ENCODE measurements at regions not wholly inside any gene's neighbourhood (a gene's known extent, or its start where the extent isn't known, plus 50 kb on each side); places are given as distances from the start of the nearest gene placed in this dataset.

DNA sequence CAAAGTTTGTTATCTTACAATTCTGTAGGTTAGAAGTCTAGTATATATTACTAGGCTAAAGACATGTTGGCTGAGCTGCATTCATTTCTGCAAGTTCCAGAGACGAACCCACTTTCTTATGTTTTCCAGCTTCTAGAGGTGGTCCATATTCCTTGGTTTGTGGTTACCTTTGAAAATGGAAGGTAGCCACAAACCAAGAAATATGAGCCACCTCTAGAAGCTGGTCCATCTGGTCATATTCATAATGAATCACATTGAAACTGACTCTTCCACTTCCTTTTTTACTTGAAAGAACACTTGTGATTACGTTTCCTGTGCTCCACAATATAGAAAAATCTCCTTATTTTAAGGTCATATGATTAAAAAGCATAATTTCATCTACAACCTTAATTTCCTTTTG is 943.0 kb upstream of the PCDH9 start:
- ChIA-PET CTCF (no interaction called here), POLR2A (no interaction called here)
- TF ChIP-seq CTCF (IDR thresholded peaks at IDR 0.05; ENCODE audit: control extremely low read depth, extremely low read depth, low read depth, missing control alignments), result no peak

DNA sequence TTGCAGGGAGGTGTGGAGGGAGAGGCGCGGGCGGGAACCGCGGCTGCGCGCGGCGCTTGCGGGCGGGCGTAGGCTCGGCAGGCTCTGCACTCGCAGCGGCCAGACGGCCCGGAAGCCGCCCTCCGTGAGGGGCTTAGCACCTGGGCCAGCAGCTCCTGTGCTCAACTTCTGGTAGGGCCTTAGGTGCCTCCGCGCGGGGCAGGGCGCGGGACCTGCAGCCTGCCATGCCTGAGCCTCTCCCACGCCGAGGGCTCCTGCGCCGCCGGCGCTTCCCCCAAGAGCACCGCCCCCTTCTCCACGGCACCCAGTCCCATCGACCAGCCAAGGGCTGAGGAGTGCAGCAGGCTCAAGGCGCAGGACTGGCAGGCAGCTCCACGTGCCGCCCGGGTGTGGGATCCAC is 940.8 kb upstream of the PCDH9 start:
- no peak for DNase-seq (ENCODE audit: extremely low spot score)
- CTCF ChIA-PET, result no interaction called here
- POLR2A ChIA-PET, result no interaction called here
- no peak for TF ChIP-seq CTCF (IDR thresholded peaks at IDR 0.05; ENCODE audit: control extremely low read depth, extremely low read depth, low read depth, missing control alignments)

More for the DNA sequence above, 943.0 kb upstream of the PCDH9 start:
- DNase-seq (ENCODE audit: extremely low spot score), result no peak

DNA sequence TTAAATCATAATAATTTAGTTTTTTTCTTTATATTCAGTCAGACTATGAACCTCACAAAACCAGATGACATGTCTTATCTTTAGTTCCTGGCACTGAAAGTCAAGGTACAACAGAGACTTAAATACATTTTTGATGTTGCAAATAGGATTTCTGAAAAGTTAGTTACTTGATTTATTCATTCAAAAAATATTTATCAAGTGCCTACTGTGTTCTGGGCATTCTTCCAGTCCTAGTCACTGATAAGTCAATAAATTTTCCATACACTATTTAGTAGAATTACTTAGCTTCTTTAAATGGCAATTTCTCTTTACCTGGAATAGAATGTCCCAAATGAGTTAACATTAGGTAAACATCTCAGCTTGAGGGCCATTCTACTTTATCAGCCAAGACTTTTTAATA is 938.3 kb upstream of the PCDH9 start:
- POLR2A ChIA-PET, result no interaction called here

GRCh38 chr13:68160466-68160865 is 930.3 kb upstream of the PCDH9 start:
- TF ChIP-seq CTCF (IDR thresholded peaks at IDR 0.05; ENCODE audit: control extremely low read depth, extremely low read depth, low read depth, missing control alignments), result no peak
- ChIA-PET CTCF (interaction anchor here (1.6 kb wide), 1 partner anchor 11 kb away, joined by 3 read pairs; no protein-coding TSS in a partner anchor), POLR2A (no interaction called here)
- DNase-seq (ENCODE audit: extremely low spot score), result no peak

More for the DNA sequence above, 938.3 kb upstream of the PCDH9 start:
- CTCF ChIA-PET, result no interaction called here
- TF ChIP-seq CTCF (IDR thresholded peaks at IDR 0.05; ENCODE audit: control extremely low read depth, extremely low read depth, low read depth, missing control alignments), result no peak
- DNase-seq (ENCODE audit: extremely low spot score), result no peak

DNA sequence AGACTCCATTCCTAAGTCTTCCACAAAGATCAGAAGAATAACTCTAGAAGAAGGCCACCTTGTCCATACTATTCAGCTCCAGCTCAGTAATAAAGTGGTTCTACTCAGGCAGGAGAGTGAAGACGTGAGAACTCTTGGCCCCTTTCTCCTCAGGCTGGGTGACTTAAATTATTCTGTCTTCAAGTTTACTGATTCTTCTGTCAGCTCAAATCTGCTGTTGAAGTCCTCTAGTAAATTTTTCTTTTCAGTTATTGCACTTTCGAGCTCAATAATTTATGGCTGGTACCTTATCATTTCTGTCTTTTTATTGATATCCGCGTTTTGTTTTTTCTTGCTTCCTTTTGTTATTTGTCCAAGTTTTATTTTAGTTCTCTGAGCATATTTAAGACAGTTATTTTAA is 922.3 kb upstream of the PCDH9 start:
- ChIA-PET CTCF (no interaction called here), POLR2A (no interaction called here)
- no peak for DNase-seq (ENCODE audit: extremely low spot score)
- TF ChIP-seq CTCF (IDR thresholded peaks at IDR 0.05; ENCODE audit: control extremely low read depth, extremely low read depth, low read depth, missing control alignments), result no peak

- ChIA-PET CTCF (interaction anchor here (0.8 to 1.0 kb wide), 2 partner anchors 21 to 38 kb away, joined by 3 read pairs; no protein-coding TSS in a partner anchor), POLR2A (no interaction called here)
- DNase-seq (ENCODE audit: extremely low spot score), result no peak
- TF ChIP-seq CTCF (IDR thresholded peaks at IDR 0.05; ENCODE audit: control extremely low read depth, extremely low read depth, low read depth, missing control alignments), result no peak
Observed at GRCh38 chr13:68145852-68146251, 915.7 kb upstream of the PCDH9 start.

Data from GM10248 (cell line).